ENCODE measurements at regions not wholly inside any gene's neighbourhood (a gene's known extent, or its start where the extent isn't known, plus 50 kb on each side); places are given as distances from the start of the nearest gene placed in this dataset.
"Not testable (repeated sequence)": the region's sequence is repeated elsewhere in the genome, so short reads cannot be mapped to it uniquely, and the experiment has no call there.

- Histone ChIP-seq H3K27ac (no peak overlapping the region), H3K36me3 (ENCODE audit: low read depth, missing control alignments) (no peaks in the 10 kb centered on the region), H3K4me3 (peak overlapping the region in 1 of 2 donors; percentile 2), H3K4me1 (no peaks in the 10 kb centered on the region), H3K9me3 (no peaks in the 10 kb centered on the region), H3K27me3 (no peaks in the 10 kb centered on the region)
- 29 to 33% methylated on average over 1 to 24 of the region's 29 CpGs for WGBS, 2 donors
- TF ChIP-seq POLR2A (IDR thresholded peaks at IDR 0.05) (no peak), CTCF (IDR thresholded peaks at IDR 0.05) (no peak)
- intact Hi-C loops (cut with DNase I; ENCODE audit: low total_unique reads), result no loop called here
- DNase-seq, result no peak
These were observed 580.0 kb upstream of the ZNF337 start for GRCh38 chr20:26276554-26277210.

GRCh38 chr20:26268762-26269161 is 572.1 kb upstream of the ZNF337 start:
- H3K9me3 ChIP-seq; H3K36me3 ChIP-seq (ENCODE audit: low read depth, missing control alignments); H3K4me1 ChIP-seq; intact Hi-C loops (cut with DNase I; ENCODE audit: low total_unique reads); H3K4me3 ChIP-seq; DNase-seq; H3K27me3 ChIP-seq; H3K27ac ChIP-seq: not testable (repeated sequence)
- WGBS, 2 donors, result 72 to 78% methylated on average over 3 of the region's 3 CpGs

- H3K36me3 ChIP-seq (ENCODE audit: low read depth, missing control alignments); H3K27me3 ChIP-seq; H3K4me1 ChIP-seq; H3K27ac ChIP-seq; DNase-seq; H3K9me3 ChIP-seq; H3K4me3 ChIP-seq; intact Hi-C loops (cut with DNase I; ENCODE audit: low total_unique reads): not testable (repeated sequence)
- WGBS, 2 donors, result 68 to 72% methylated on average over 2 of the region's 2 CpGs
These were observed 564.3 kb upstream of the ZNF337 start for GRCh38 chr20:26260925-26261324.

- 51 to 74% methylated on average over 6 to 8 of the region's 8 CpGs for WGBS, 2 donors
- intact Hi-C loops (cut with DNase I; ENCODE audit: low total_unique reads); H3K36me3 ChIP-seq (ENCODE audit: low read depth, missing control alignments): not testable (repeated sequence)
These were observed 555.8 kb upstream of the ZNF337 start for GRCh38 chr20:26252311-26252975.

GRCh38 chr20:26251376-26251775 is 554.7 kb upstream of the ZNF337 start:
- H3K9me3 ChIP-seq; H3K27me3 ChIP-seq; intact Hi-C loops (cut with DNase I; ENCODE audit: low total_unique reads); H3K4me1 ChIP-seq; H3K27ac ChIP-seq; H3K36me3 ChIP-seq (ENCODE audit: low read depth, missing control alignments): not testable (repeated sequence)
- WGBS, 2 donors, result 73 to 78% methylated on average over 19 to 29 of the region's 29 CpGs
- DNase-seq, result peak; percentile 42
- peak overlapping the region; percentile 32 to 47 for H3K4me3 ChIP-seq

More at GRCh38 chr20:26252311-26252975, 555.8 kb upstream of the ZNF337 start:
- not testable (repeated sequence) for H3K4me3 ChIP-seq, H3K9me3 ChIP-seq, H3K27ac ChIP-seq, H3K4me1 ChIP-seq, DNase-seq, H3K27me3 ChIP-seq

GRCh38 chr20:26250249-26251114 is 553.8 kb upstream of the ZNF337 start:
- H3K36me3 ChIP-seq (ENCODE audit: low read depth, missing control alignments); intact Hi-C loops (cut with DNase I; ENCODE audit: low total_unique reads); H3K27ac ChIP-seq; H3K27me3 ChIP-seq; H3K4me1 ChIP-seq; DNase-seq; H3K9me3 ChIP-seq: not testable (repeated sequence)
- peak overlapping the region; percentile 32 to 47 for H3K4me3 ChIP-seq
- 65 to 74% methylated on average over 26 of the region's 26 CpGs for WGBS, 2 donors

- DNase-seq, result no peak
- H3K27ac ChIP-seq, result no peak overlapping the region
- WGBS, 2 donors, result 68 to 70% methylated on average over 4 of the region's 4 CpGs
- H3K27me3 ChIP-seq, result no peaks in the 10 kb centered on the region
- no peaks in the 10 kb centered on the region for H3K4me1 ChIP-seq
- no peak overlapping the region for H3K4me3 ChIP-seq
- TF ChIP-seq POLR2A (IDR thresholded peaks at IDR 0.05) (no peak), CTCF (IDR thresholded peaks at IDR 0.05) (no peak)
- no peaks in the 10 kb centered on the region for H3K9me3 ChIP-seq
- intact Hi-C loops (cut with DNase I; ENCODE audit: low total_unique reads), result no loop called here
- H3K36me3 ChIP-seq (ENCODE audit: low read depth, missing control alignments), result no peaks in the 10 kb centered on the region
These were observed 547.1 kb upstream of the ZNF337 start for GRCh38 chr20:26243731-26244130.

- H3K27ac ChIP-seq; intact Hi-C loops (cut with DNase I; ENCODE audit: low total_unique reads); H3K4me1 ChIP-seq; H3K27me3 ChIP-seq; DNase-seq; H3K4me3 ChIP-seq; H3K9me3 ChIP-seq; H3K36me3 ChIP-seq (ENCODE audit: low read depth, missing control alignments): not testable (repeated sequence)
- 60 to 72% methylated on average over 1 of the region's 1 CpG for WGBS, 2 donors
These were observed 524.0 kb upstream of the ZNF337 start for GRCh38 chr20:26220609-26221008.

GRCh38 chr20:26219546-26219945 is 522.9 kb upstream of the ZNF337 start:
- intact Hi-C loops (cut with DNase I; ENCODE audit: low total_unique reads); H3K27me3 ChIP-seq; H3K36me3 ChIP-seq (ENCODE audit: low read depth, missing control alignments); H3K4me3 ChIP-seq; H3K4me1 ChIP-seq; H3K9me3 ChIP-seq; DNase-seq; H3K27ac ChIP-seq: not testable (repeated sequence)
- 70% methylated on average over 3 of the region's 3 CpGs for WGBS, 2 donors

Data from testis (tissue), 2 donors.